HG02938 (cell line): ENCODE measurements at regions not wholly inside any gene's neighbourhood (a gene's known extent, or its start where the extent isn't known, plus 50 kb on each side); places are given as distances from the start of the nearest gene placed in this dataset.

Experiments
- ATAC-seq: cut with Tn5 transposase; IDR thresholded peaks from one replicate; pipeline ENCODE4 v1.9.1; 2021; ENCODE audit warnings: mild to moderate bottlenecking, moderate library complexity; ENCODE audit not compliant: unreplicated experiment

- no peak for ATAC-seq
These were observed 75.8 kb downstream of the CCDC34 start for GRCh38 chr11:27287205-27287604.

DNA sequence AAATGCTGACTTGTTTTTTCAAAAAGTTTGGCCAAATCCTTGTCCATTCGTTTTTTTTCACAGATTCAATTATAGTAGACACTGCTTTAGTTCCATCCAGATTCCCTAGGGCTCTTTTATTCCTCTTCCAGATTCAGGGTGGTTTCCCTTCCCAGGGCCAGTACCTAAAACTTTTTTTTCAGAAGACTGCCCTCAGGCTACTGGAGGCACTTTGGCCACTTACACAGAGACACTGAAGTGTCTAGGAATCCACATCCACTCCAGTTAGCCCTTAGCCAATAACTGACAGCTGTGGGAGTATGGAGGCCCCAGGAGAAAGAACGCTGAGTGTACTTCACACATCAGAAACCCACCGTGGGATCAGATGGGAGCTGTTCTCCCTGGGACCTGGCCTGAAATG lies 77.3 kb downstream of the CCDC34 start:
- no peak for ATAC-seq

DNA sequence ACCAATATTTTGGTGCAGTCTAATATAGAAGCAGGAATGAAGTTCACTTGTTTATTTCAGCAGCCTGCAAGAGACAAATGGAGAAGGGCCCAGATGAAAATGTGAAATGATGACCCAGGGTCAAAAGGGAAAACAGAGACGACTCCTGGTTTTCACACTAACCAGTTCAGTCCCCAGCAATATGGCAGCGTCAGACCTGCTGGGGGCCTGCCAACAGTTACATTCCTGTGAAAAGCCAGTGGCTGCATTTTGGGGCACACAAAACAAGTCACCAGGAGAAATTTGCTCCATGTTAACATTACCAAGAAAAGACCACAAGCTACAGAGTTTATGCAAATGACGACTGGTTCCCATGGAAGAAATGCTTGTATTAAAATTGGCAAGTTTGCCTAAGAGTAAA lies 80.2 kb downstream of the CCDC34 start:
- ATAC-seq, result no peak

DNA sequence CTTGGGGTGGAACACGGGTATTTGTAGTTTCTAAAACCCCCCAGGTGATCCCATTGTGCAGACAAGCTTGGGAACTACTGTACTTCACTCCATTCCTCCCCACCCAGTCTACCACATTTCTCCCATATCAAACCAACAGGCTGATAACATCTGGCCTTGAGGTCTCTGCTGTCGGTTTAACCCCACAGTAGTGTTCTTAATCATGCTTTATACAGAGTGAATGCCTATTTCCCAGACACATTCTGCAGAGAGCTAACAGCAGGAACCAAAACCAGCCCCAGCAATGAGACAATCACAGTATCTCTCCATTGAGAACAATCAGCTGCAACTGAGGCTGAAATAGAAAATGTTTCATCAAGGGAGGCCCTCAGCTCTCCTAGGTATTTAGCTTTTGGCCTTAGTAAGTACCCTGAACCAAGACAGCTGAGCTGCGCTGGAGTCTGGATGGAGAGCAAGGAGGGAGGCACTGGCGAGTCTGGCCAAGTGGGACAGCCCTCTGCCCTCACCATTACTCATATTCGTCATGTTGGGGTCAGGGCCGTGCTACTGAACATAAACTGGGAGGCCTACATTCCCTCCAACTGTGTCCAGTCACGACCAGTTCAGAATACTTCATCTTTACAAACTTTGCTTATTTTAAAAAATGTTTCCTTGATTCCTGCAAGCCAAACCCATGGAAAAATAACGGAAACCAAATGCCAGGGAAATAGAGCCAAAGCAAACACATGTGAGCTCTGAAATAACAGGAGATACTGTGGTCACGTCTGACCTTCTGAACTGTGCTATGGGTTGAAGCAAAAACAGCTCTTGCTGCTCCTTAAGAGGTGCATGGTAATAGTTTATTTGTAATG lies 81.0 kb downstream of the CCDC34 start:
- peak; percentile 59 for ATAC-seq

- ATAC-seq, result no peak
These were observed 81.7 kb downstream of the CCDC34 start for GRCh38 chr11:27281276-27281675.

DNA sequence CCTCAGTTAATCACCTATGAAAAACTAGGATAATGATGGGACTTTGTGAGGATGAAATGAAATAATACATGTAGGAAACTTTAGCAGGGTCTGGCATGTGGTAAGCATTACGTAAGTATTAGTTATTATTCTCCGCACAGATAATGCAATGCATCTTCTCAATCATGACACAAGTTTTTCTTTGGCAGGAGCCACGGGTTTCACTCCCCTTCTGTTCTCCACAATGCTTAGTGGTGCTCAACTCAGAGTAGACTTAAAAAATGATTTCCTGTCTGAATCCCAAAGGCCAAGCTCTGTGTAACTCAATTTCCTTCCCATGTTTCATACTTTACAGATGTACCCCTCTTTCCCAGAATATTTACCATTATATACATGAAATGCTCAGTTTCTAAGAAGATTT lies 82.9 kb downstream of the CCDC34 start:
- ATAC-seq, result no peak

DNA sequence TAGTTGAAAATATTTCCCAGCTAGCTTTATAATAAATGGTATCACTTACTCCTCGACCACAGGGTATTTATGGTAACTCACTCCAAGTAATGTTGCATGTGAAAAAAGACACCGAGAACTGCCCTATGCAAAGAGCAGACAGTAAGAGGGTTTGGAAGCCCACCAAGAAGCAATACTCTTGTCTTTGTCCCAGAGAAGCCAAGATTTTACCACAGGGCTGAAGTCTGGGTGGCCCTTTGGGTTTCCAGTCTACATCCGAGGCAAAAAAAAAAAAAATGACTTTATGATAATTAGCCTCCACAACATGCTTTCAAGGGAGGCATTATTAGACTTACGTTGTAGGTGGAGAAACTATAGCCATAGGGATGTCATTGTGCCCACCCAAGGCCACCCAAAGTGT lies 83.6 kb downstream of the CCDC34 start:
- no peak for ATAC-seq

- ATAC-seq, result no peak
These were observed 85.2 kb downstream of the CCDC34 start for GRCh38 chr11:27277843-27278242.

GRCh38 chr11:27276141-27276540 lies 86.9 kb downstream of the CCDC34 start:
- no peak for ATAC-seq

- no peak for ATAC-seq
These were observed 88.1 kb downstream of the CCDC34 start for GRCh38 chr11:27274854-27275395.

GRCh38 chr11:27266125-27266524 lies 96.9 kb downstream of the CCDC34 start:
- no peak for ATAC-seq

GRCh38 chr11:27263986-27264385 lies 99.0 kb downstream of the CCDC34 start:
- no peak for ATAC-seq

- ATAC-seq, result no peak
These were observed 100.0 kb downstream of the CCDC34 start for GRCh38 chr11:27263046-27263445.

- no peak for ATAC-seq
These were observed 107.6 kb downstream of the CCDC34 start for GRCh38 chr11:27255447-27255828.

DNA sequence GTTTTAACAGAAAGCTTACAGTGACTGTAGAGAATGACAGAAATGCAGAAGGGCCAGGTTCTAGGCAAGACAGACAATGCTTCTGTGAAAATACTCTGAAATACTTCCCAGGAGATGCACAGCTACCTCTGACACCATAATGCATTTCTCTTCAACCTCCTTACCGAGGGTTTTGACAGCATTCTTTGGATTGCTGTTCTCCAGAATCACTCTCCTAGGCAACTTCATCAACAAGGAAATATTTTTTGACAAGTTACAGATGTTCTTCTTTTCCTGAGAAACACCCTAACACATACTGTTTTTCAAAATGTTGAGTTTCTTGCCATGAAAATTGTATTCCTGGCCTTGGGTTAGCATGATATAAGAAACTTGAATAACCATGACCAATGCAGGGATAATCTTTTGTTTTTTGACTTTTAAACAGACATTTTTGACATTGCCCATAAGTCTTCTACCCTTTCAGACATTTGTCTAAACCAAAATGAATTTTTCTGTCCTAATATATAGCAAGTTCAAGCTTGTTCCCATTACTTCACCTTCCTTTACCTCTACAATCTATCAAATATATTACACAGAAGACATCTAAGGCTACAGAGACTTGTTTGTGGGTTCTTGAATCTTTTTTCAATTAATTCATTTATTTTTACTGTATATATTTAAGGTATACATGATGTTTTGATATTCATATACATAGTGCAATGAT lies 108.1 kb downstream of the CCDC34 start:
- ATAC-seq, result no peak

GRCh38 chr11:27253224-27253623 lies 109.8 kb downstream of the CCDC34 start:
- no peak for ATAC-seq

GRCh38 chr11:27250867-27251665 lies 111.9 kb downstream of the CCDC34 start:
- no peak for ATAC-seq

DNA sequence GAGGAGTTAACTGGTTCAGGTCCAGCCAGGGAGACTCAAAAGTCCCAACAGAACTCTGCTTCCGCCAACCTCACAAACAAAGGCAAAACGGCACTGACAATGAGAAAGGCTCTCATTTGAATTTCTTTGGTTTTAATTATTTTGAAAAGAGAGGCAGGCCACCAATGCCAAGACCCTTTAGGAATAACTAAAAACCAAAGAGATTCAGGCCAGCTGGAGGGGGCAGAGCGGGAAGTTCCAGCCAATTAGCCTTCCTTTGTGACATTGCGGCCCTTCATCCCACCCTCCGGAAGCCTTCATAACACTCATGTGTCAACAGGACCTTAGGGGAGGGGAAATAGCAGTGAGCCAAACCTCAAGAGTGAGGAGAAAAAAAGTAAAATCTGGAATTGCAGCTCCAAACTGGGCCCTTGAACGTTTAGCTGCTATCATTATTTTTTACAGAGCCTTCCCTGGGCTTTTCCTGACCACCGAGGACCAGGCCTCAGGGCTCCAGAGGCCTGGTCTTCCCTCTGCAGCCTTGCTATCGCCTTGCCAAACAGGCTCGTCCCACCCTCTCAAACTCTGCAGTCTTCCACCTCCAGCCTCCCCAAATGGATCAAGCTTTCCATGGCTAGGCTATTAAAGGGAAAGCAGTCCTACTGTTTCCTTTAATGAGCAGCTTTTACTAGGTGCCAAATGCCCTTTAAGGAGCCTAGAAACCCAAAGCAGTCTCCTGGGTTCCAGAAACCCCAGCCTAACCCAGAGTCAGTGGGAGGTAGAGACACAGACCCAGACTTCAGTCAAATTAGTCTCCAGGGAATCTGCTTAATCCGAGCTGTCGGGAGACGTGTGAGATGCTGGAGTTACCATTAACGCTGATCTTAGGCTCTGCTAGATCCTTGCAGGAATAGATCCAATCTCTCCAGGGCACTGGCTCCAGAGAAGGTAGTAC lies 114.2 kb downstream of the CCDC34 start:
- ATAC-seq, result no peak

- no peak for ATAC-seq
These were observed 115.4 kb downstream of the CCDC34 start for GRCh38 chr11:27247660-27248059.

DNA sequence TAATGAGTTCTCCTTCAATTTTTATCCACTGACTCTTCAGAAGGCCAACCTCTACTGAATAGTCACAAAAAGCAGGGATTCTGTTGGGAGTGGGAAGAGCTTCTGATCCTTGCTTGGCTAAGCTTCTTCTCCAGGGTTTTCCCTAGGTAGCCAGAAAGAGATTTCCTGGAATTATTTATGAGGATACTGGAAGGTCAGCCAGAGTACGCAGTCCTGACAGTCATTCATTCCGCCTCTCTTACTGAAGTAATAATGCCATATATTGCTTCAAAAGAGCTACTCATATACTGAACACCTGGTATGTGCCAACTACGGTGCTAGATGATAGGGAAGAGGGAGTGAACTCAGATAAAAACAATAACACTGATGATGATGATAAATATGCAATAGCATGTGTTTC lies 116.1 kb downstream of the CCDC34 start:
- ATAC-seq, result no peak
